Endothelial cell of umbilical vein (primary cell): ENCODE measurements at regions not wholly inside any gene's neighbourhood (a gene's known extent, or its start where the extent isn't known, plus 50 kb on each side); places are given as distances from the start of the nearest gene placed in this dataset.

Experiments used
- EZH2 ChIP-seq: IDR thresholded peaks from 2 replicates; pipeline ENCODE4 v1.6.1; 2012; ENCODE audit warnings: borderline replicate concordance, low read depth, mild to moderate bottlenecking, moderate library complexity, low read length, inconsistent platforms; ENCODE audit not compliant: severe bottlenecking
- FOS ChIP-seq: IDR thresholded peaks from 2 replicates; pipeline ENCODE4 v1.6.1; 2011; ENCODE audit warnings: mild to moderate bottlenecking, low read length, moderate library complexity, borderline replicate concordance; ENCODE audit not compliant: insufficient read depth
- GATA2 ChIP-seq: IDR thresholded peaks from 2 replicates; pipeline ENCODE4 v1.7.0; 2011; ENCODE audit warnings: low read depth, mild to moderate bottlenecking, moderate library complexity, mixed read lengths, low read length; ENCODE audit not compliant: insufficient read length, insufficient read depth
- JUN ChIP-seq: IDR thresholded peaks from 2 replicates; pipeline ENCODE4 v1.6.1; 2011; ENCODE audit warnings: borderline replicate concordance, low read depth; ENCODE audit not compliant: insufficient read length, insufficient read depth
- MYC ChIP-seq: IDR thresholded peaks from one replicate; pipeline ENCODE4 v1.6.1; 2011; ENCODE audit warnings: mild to moderate bottlenecking, low read depth, low read length
- POLR2A ChIP-seq: IDR thresholded peaks from 2 replicates; pipeline ENCODE4 v1.6.1; 2012; ENCODE audit warnings: low read depth, mild to moderate bottlenecking, control low read depth, low read length
- POLR2AphosphoS5 ChIP-seq: IDR thresholded peaks from 2 replicates; pipeline ENCODE4 v1.6.1; 2012; ENCODE audit warnings: low read depth, mild to moderate bottlenecking, control low read depth, low read length, moderate library complexity; ENCODE audit not compliant: insufficient read depth
- TF ChIP-seq, protein P1 (sequence below), 2 donors: IDR thresholded peaks; 1 replicate in 1 of 2; 2 replicates in 1 of 2; pipeline ENCODE4 v1.5.1; 2011; ENCODE audit warnings: low read length in 2 of 2, mild to moderate bottlenecking in 2 of 2, moderate library complexity in 2 of 2, control low read depth in 1 of 2, inconsistent platforms in 1 of 2, low read depth in 1 of 2; ENCODE audit not compliant: insufficient read depth in 1 of 2; ENCODE audit errors: extremely low read depth in 1 of 2
- TF ChIP-seq, protein P2 (sequence below): IDR thresholded peaks from 2 replicates; pipeline ENCODE4 v1.6.1; 2011; ENCODE audit not compliant: insufficient read depth, insufficient read length

DNA sequence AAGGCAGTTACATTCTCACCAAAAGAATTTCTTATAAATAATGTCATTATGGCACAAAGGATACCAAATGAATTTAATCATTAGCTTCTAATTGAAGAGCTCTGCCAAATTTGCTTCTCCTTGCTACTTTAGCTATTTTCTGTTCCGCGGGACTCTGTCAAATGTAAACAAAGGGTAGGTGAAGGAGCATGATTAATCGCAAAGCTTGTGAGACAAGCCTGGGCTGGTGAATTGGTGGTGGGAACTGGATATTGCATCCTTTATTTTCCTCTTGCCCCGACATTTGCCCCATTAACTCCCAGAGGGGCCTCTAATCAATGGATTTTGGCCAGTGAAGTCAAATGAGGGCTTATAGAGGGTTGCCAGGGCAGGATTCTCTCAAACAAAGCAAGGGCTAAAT, 234.2 kb upstream of the RFX3 start:
- TF ChIP-seq, protein P1, sequence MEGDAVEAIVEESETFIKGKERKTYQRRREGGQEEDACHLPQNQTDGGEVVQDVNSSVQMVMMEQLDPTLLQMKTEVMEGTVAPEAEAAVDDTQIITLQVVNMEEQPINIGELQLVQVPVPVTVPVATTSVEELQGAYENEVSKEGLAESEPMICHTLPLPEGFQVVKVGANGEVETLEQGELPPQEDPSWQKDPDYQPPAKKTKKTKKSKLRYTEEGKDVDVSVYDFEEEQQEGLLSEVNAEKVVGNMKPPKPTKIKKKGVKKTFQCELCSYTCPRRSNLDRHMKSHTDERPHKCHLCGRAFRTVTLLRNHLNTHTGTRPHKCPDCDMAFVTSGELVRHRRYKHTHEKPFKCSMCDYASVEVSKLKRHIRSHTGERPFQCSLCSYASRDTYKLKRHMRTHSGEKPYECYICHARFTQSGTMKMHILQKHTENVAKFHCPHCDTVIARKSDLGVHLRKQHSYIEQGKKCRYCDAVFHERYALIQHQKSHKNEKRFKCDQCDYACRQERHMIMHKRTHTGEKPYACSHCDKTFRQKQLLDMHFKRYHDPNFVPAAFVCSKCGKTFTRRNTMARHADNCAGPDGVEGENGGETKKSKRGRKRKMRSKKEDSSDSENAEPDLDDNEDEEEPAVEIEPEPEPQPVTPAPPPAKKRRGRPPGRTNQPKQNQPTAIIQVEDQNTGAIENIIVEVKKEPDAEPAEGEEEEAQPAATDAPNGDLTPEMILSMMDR (IDR thresholded peaks at IDR 0.05; ENCODE audit: extremely low read depth in 1 of 2, insufficient read depth in 1 of 2, low read depth in 1 of 2, low read length in 2 of 2), result no peak
- TF ChIP-seq POLR2A (no peak), POLR2AphosphoS5 (no peak), JUN (no peak), EZH2 (no peak), MYC (no peak), FOS (no peak), GATA2 (no peak)
- TF ChIP-seq, protein P2, sequence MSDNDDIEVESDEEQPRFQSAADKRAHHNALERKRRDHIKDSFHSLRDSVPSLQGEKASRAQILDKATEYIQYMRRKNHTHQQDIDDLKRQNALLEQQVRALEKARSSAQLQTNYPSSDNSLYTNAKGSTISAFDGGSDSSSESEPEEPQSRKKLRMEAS, result no peak
